NCI-H345 (cell line): ENCODE measurements at regions not wholly inside any gene's neighbourhood (a gene's known extent, or its start where the extent isn't known, plus 50 kb on each side); places are given as distances from the start of the nearest gene placed in this dataset.
"Not testable (repeated sequence)": the region's sequence is repeated elsewhere in the genome, so short reads cannot be mapped to it uniquely, and the experiment has no call there.

Experiments used
- DNase-seq: peaks from one replicate; lab custom pipeline; 2025; lab: John Stamatoyannopoulos, UW

GRCh38 chrX:114006664-114007063, 577.2 kb upstream of the HTR2C start:
- no peak for DNase-seq

- DNase-seq = no peak
Measured at GRCh38 chrX:113996781-113997180, 587.1 kb upstream of the HTR2C start.

- DNase-seq = not testable (repeated sequence)
Measured at GRCh38 chrX:113991720-113992119, 592.2 kb upstream of the HTR2C start.

- not testable (repeated sequence) for DNase-seq
Measured at GRCh38 chrX:113990669-113991068, 593.2 kb upstream of the HTR2C start.

- not testable (repeated sequence) for DNase-seq
Measured at GRCh38 chrX:113988315-113988935, 595.5 kb upstream of the HTR2C start.

- no peak for DNase-seq
Measured at GRCh38 chrX:113986427-113986826, 597.5 kb upstream of the HTR2C start.

- DNase-seq = no peak
Measured at GRCh38 chrX:113982766-113983165, 601.1 kb upstream of the HTR2C start.

- DNase-seq = no peak
Measured at GRCh38 chrX:113980953-113981352, 602.9 kb upstream of the HTR2C start.

GRCh38 chrX:113977887-113978286, 606.0 kb upstream of the HTR2C start:
- no peak for DNase-seq

GRCh38 chrX:113975441-113975840, 608.4 kb upstream of the HTR2C start:
- no peak for DNase-seq

- no peak for DNase-seq
Measured at GRCh38 chrX:113974881-113975280, 609.0 kb upstream of the HTR2C start.

GRCh38 chrX:113973706-113974105, 610.2 kb upstream of the HTR2C start:
- DNase-seq = no peak

GRCh38 chrX:113966791-113967190, 617.1 kb upstream of the HTR2C start:
- no peak for DNase-seq

GRCh38 chrX:113962343-113962742, 621.5 kb upstream of the HTR2C start:
- DNase-seq = no peak

GRCh38 chrX:113959912-113960626, 623.8 kb upstream of the HTR2C start:
- DNase-seq = no peak

GRCh38 chrX:113956936-113957335, 627.0 kb upstream of the HTR2C start:
- no peak for DNase-seq

- DNase-seq = no peak
Measured at GRCh38 chrX:113954297-113954696, 629.6 kb upstream of the HTR2C start.

GRCh38 chrX:113950081-113950678, 633.7 kb upstream of the HTR2C start:
- DNase-seq = no peak

- no peak for DNase-seq
Measured at GRCh38 chrX:113947548-113947947, 636.3 kb upstream of the HTR2C start.

GRCh38 chrX:113935518-113935917, 648.4 kb upstream of the HTR2C start:
- no peak for DNase-seq

- DNase-seq = no peak
Measured at GRCh38 chrX:113933931-113934330, 650.0 kb upstream of the HTR2C start.

- no peak for DNase-seq
Measured at GRCh38 chrX:113929004-113929403, 654.9 kb upstream of the HTR2C start.

- DNase-seq = no peak
Measured at GRCh38 chrX:113920661-113921060, 663.2 kb upstream of the HTR2C start.
